Head of caudate nucleus (tissue), 42 donors: ENCODE measurements at regions not wholly inside any gene's neighbourhood (a gene's known extent, or its start where the extent isn't known, plus 50 kb on each side); places are given as distances from the start of the nearest gene placed in this dataset.

Experiments used
- DNase-seq, 42 donors: peaks; one replicate each; pipeline versions ENCODE4 v3.0.0 to v3.0.0-alpha.2; 2020 to 2021; ENCODE audit warnings: mixed read lengths in 7 of 42
- intact Hi-C: fragments of 100-400 bp; cut with DNase I; formaldehyde crosslinking; loops from one replicate; pipeline ENCODE4 v1.15.0; 2022

GRCh38 chr9:80934095-80934494, 755.3 kb downstream of the TLE1 start:
- intact Hi-C loops, result no loop called here
- DNase-seq, result no peak

GRCh38 chr9:80932947-80933780, 756.2 kb downstream of the TLE1 start:
- DNase-seq, result peak in 7 of 42 donors; percentile 6 to 50 (median 9)
- intact Hi-C loops, result no loop called here

DNA sequence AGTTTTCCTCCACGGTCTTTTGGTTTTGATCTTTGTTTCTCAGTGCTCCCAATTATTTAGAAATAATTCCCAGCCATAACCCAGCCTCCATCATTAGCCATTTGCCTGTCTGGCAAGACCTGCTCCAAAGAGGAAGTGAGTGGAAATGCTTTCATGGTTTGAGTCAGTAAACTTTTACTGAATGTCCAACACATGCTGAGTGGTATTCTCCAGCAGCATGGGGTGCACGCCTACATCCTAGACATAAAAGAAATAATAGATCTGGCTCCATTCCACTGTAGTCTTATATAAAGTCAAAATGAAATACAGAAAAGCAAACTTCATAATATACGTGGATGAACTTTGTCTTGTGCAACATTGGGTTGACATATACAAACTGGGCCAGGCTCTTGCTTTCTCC, 757.2 kb downstream of the TLE1 start:
- intact Hi-C loops, result no loop called here
- DNase-seq, result no peak

GRCh38 chr9:80931163-80931562, 758.2 kb downstream of the TLE1 start:
- intact Hi-C loops, result no loop called here
- DNase-seq, result no peak

DNA sequence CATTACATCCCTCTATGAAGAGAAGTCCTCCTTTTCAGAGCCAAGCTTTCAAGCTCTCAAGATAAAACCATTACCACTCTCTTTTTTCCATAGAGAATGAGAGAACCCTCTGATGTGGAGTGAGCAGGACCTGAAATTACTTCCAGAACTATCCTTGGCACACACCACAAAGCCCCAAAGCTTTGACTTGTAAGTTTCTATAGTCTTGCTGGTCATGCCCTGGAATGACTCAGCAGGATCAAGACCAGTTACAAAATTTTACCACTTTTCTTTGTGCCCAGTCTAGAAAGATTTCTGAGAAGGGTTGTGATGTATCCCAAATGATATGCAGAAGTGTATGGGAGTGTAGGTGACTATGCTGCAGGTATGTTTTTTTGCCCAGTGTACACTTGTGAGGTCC, 760.6 kb downstream of the TLE1 start:
- intact Hi-C loops, result no loop called here
- no peak for DNase-seq

DNA sequence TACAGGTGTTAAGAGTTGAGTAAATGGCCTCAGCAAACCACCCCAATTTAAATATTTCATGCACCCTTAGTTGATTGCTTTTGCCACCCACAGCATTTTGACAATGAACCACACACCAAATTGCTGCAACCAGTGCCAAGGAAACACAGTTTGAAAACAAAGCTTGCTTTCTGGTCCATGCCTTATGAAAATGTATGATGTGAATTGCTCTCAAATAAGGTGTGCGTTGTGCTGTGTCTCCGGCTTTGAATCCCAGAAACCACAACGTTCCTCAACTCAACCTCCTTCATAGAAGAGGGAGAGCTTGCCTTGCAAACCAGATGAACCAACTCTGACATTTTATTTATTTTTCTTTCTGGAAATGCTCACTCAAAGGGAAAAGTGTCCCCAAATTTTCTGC, 762.7 kb downstream of the TLE1 start:
- intact Hi-C loops, result no loop called here
- no peak for DNase-seq

DNA sequence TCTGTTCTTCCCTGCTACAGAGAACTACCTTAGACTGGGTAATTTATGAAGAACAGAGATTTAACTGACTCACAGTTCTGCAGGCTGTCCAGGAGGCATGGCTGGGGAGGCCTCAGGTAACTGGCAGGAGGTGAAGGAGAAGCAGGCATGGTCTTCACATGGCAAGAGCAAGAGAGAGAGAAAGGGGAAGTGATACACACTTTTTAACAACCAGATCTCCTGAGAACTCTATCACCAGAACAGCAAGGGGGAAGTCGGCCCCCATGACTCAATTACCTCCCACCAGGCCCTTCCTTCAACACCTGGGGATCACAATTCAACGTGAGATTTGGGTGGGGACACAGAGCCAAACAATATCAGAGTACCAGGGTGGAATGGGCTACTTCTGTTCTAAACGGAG, 766.8 kb downstream of the TLE1 start:
- DNase-seq, result no peak
- intact Hi-C loops, result no loop called here

GRCh38 chr9:80906728-80907127, 782.6 kb downstream of the TLE1 start:
- intact Hi-C loops, result no loop called here
- DNase-seq, result no peak

DNA sequence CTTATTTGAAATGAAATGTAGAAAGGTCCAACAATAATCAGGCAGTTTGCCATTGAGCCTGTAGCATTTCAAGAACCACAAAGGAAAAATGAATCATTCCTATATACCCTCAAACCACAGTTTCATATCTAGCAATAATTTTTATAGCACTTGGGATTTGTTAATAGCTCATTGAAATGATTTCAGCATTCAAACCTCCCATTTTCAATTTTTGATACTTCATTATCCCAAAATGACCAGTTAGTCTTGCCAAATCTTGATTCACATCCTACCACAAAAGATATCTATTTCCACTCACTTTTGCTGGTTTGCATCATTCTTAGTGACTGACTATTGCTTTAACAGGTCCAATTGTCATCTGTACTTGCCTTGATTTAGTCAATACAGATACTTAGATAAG, 790.1 kb downstream of the TLE1 start:
- intact Hi-C loops, result no loop called here
- no peak for DNase-seq

DNA sequence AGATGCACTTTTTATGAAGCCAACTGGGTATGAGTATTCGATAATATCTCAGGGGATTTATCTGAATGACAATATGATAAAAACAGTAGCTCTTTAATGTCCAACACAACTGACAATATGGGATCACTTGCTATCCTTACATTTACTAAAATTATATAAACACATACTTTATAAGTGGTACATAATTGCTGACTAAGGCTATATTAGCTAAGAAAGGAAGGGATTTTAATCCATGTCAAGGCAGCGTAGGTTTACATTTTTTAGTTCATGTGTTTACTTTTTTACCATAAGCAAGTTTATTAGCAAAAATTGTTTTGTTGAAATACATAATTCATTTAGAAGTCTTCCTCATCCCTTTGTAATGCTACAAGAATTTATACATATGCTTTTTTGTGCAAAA, 796.2 kb downstream of the TLE1 start:
- no peak for DNase-seq
- intact Hi-C loops, result no loop called here

GRCh38 chr9:80892703-80893102, 796.6 kb downstream of the TLE1 start:
- no peak for DNase-seq
- intact Hi-C loops, result no loop called here

DNA sequence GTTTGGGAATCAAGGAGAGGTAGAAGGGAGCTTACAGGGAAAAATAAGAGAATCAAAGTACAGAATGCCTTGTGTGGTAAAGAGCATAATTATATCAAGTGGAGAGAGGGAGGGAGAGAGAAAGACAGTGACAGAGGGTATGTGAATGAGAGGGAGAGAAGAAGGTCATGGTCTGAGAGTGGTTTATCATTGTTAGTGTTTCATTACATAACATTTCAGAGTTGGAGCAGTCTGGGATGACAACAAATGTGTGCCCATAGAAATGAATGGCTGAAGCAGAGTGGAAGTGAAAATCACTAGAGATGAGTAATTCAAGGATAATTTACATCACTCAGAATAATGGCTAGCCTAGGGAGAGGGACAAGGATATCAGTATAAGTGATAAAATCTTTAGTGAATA, 799.2 kb downstream of the TLE1 start:
- DNase-seq, result no peak
- intact Hi-C loops, result no loop called here

GRCh38 chr9:80885894-80886293, 803.5 kb downstream of the TLE1 start:
- DNase-seq, result peak in 35 of 42 donors; percentile 1 to 65 (median 30)
- intact Hi-C loops, result no loop called here

GRCh38 chr9:80883826-80884579, 805.3 kb downstream of the TLE1 start:
- DNase-seq, result no peak
- intact Hi-C loops, result no loop called here

GRCh38 chr9:80883426-80883825, 805.9 kb downstream of the TLE1 start:
- DNase-seq, result no peak
- intact Hi-C loops, result no loop called here

DNA sequence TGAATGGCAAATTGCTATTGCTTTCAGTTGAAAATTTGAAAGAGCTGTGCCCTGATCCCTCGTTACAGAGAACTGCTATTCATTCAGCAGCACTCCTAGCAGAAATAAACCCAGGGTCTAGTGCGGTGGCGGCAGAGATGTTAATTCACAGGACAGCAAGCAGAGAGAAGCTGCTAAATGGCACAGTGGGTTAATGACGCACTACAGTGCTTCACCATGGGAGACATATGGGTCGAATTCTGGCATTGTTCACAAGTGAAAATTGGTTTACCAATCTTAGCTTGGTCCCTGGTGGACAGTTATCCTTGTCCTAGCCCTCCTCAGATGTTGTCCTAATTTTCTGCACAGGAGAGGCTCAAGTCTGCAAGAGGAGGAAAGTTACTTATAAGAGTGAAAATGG, 807.4 kb downstream of the TLE1 start:
- no peak for DNase-seq
- intact Hi-C loops, result no loop called here

GRCh38 chr9:80881320-80881719, 808.0 kb downstream of the TLE1 start:
- intact Hi-C loops, result no loop called here
- DNase-seq, result no peak

GRCh38 chr9:80878556-80878955, 810.8 kb downstream of the TLE1 start:
- intact Hi-C loops, result no loop called here
- no peak for DNase-seq

DNA sequence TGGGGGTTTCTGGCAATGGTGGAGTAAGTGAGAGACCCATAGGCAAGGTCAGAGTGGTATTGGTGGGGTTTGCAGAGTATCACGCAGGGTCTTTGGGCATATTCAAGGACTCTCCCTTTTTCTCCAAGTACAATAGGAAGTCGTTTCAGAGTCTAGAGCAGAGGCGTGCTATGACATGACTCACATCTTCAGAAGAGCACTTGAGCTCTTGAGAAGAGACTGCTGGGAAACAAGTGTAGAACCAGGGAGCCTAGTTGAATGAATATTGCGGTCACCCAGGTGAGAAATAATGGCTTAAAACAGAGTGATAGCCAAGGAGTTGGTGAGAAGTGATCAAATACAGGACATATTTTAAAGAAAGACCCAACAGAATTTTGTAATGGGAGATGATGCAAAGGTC, 813.4 kb downstream of the TLE1 start:
- no peak for DNase-seq
- intact Hi-C loops, result no loop called here

DNA sequence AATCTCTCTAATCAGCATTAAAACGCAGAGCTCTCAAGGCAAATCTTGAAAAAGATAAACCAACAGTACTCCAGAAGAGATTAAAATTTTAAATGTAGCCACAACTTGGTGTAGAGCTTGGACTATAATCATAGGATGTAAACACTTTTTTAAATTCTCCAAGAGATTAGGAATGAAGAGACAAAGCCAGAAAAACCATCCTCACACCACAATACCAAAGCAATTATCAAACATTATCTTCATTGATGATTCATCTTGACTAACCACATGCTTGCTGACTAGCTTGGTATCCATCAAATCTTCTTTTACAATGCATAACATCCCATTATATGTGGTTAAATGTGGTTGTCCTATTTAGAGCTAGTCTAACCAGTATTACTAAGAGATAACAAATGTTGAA, 815.1 kb downstream of the TLE1 start:
- DNase-seq, result no peak
- intact Hi-C loops, result no loop called here

DNA sequence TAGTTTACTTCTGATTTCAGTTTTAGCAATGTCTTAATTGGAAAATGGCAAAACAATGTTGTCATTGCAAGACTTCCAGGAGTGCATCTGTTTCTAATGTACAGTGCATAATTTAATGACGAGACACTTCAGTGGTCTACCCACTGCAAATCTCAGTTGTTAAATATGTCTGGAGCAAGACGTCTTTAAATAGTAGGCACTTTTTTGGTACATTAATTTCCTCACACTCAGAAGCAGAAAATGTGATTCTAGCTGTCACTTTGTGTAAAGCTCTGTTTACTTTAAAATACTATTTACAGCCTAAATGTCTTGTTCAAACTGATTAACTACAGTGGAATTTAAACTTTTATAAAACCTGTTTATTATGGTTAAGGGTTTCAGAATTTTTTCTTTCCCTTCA, 815.5 kb downstream of the TLE1 start:
- intact Hi-C loops, result no loop called here
- DNase-seq, result no peak
